Lung (tissue), 11 donors: ENCODE measurements at regions not wholly inside any gene's neighbourhood (a gene's known extent, or its start where the extent isn't known, plus 50 kb on each side); places are given as distances from the start of the nearest gene placed in this dataset.
"Not testable (repeated sequence)": the region's sequence is repeated elsewhere in the genome, so short reads cannot be mapped to it uniquely, and the experiment has no call there.

Experiments used
- ATAC-seq: fragments of 200-7000 bp; cut with Tn5 transposase; one replicate; pipeline ENCODE4 v1.9.1; 2020; ENCODE audit warnings: moderate number of reproducible peaks; ENCODE audit not compliant: insufficient read depth, low FRiP score
- DNase-seq, 3 donors: peaks; one replicate each; pipeline ENCODE4 v3.0.0-alpha.2; 2013 to 2017
- H3K27ac ChIP-seq, 2 donors: one replicate each; pipeline ENCODE4 v1.5.1; 2013; ENCODE audit warnings: mild to moderate bottlenecking in 2 of 2, moderate library complexity in 2 of 2, control low read depth in 1 of 2, inconsistent platforms in 1 of 2, low read depth in 1 of 2, low read length in 1 of 2
- H3K27me3 ChIP-seq, 3 donors: one replicate each; pipeline ENCODE4 v1.5.1; 2013; ENCODE audit warnings: low read length in 2 of 3; ENCODE audit not compliant: control insufficient read depth in 3 of 3, insufficient read depth in 3 of 3
- H3K36me3 ChIP-seq, 4 donors: one replicate each; pipeline ENCODE4 v1.5.1; 2013; ENCODE audit warnings: low read length in 4 of 4, mild to moderate bottlenecking in 1 of 4, moderate library complexity in 1 of 4; ENCODE audit not compliant: control insufficient read depth in 4 of 4, insufficient read depth in 4 of 4
- H3K4me1 ChIP-seq, 5 donors: one replicate each; pipeline ENCODE4 v1.5.1; 2013; ENCODE audit warnings: low read length in 5 of 5, mild to moderate bottlenecking in 2 of 5, moderate library complexity in 1 of 5; ENCODE audit not compliant: control insufficient read depth in 5 of 5, insufficient read depth in 5 of 5
- H3K4me3 ChIP-seq: one replicate; pipeline ENCODE4 v1.5.1; 2013; ENCODE audit warnings: mild to moderate bottlenecking, control low read depth, moderate library complexity
- H3K9ac ChIP-seq, 2 donors: one replicate each; pipeline ENCODE4 v1.5.1; 2013; ENCODE audit warnings: low read length in 2 of 2, control low read depth in 1 of 2; ENCODE audit not compliant: insufficient read depth in 1 of 2
- H3K9me3 ChIP-seq, 4 donors: one replicate each; pipeline ENCODE4 v1.5.1; 2013; ENCODE audit warnings: low read length in 3 of 4, mild to moderate bottlenecking in 1 of 4, moderate library complexity in 1 of 4; ENCODE audit not compliant: control insufficient read depth in 4 of 4, insufficient read depth in 3 of 4
- CTCF ChIP-seq: IDR thresholded peaks from 2 replicates; pipeline ENCODE4 v1.5.1; 2012; ENCODE audit warnings: mild to moderate bottlenecking; ENCODE audit errors: control extremely low read depth, extremely low read depth
- WGBS, 2 donors: extraction: QIAGEN DNeasy Blood & Tissue Kit; methylation state at CpG; one replicate each; pipeline ENCODE4 v1.1.7; 2013; 5-methylcytosine and 5-hydroxymethylcytosine counted together
- donor health status: control.
- donor health status: control.
- donor health status: Bipolar disorder and iron deficiency.
- donor health status: healthy.
- donor health status: DM: yes; HTN: yes; CAD: no.

GRCh38 chr20:29311046-29311445, 1946.4 kb upstream of the DEFB115 start:
- not testable (repeated sequence) for H3K27me3 ChIP-seq, H3K27ac ChIP-seq, ATAC-seq, DNase-seq, H3K9ac ChIP-seq, H3K4me1 ChIP-seq, H3K4me3 ChIP-seq, H3K36me3 ChIP-seq
- 64 to 85% methylated on average over 16 of the region's 16 CpGs for WGBS, 2 donors
- H3K9me3 ChIP-seq: peaks cover 0 to 16% (median 7%) of the 10 kb centered on the region in 4 donors

- not testable (repeated sequence) for H3K27me3 ChIP-seq, H3K9ac ChIP-seq, H3K4me3 ChIP-seq, H3K4me1 ChIP-seq, DNase-seq, ATAC-seq, H3K27ac ChIP-seq, H3K36me3 ChIP-seq
- WGBS, 2 donors: 62 to 71% methylated on average over 8 of the region's 8 CpGs
- peaks cover 0 to 16% (median 6%) of the 10 kb centered on the region in 4 donors for H3K9me3 ChIP-seq
Measured at GRCh38 chr20:29312679-29313078, 1944.8 kb upstream of the DEFB115 start.

- H3K27me3 ChIP-seq: no peaks in the 10 kb centered on the region
- WGBS, 2 donors: 83 to 89% methylated on average over 17 to 18 of the region's 18 CpGs
- DNase-seq: no peak
- no peak overlapping the region for H3K4me3 ChIP-seq
- no peaks in the 10 kb centered on the region for H3K4me1 ChIP-seq
- no peak overlapping the region for H3K9ac ChIP-seq
- H3K36me3 ChIP-seq: no peaks in the 10 kb centered on the region
- no peak for TF ChIP-seq CTCF
- peaks cover 0 to 16% (median 6%) of the 10 kb centered on the region in 4 donors for H3K9me3 ChIP-seq
- no peak for ATAC-seq
- no peak overlapping the region for H3K27ac ChIP-seq
Measured at GRCh38 chr20:29313481-29313880, 1944.0 kb upstream of the DEFB115 start.

GRCh38 chr20:29314294-29314693, 1943.2 kb upstream of the DEFB115 start:
- Histone ChIP-seq H3K9me3 (peaks cover 0 to 16% (median 9%) of the 10 kb centered on the region in 4 donors), H3K4me3 (no peak overlapping the region), H3K27me3 (no peaks in the 10 kb centered on the region), H3K9ac (no peak overlapping the region), H3K4me1 (no peaks in the 10 kb centered on the region), H3K36me3 (no peaks in the 10 kb centered on the region), H3K27ac (no peak overlapping the region)
- DNase-seq (no peak), ATAC-seq (no peak)
- TF ChIP-seq CTCF: no peak
- WGBS, 2 donors: 84 to 87% methylated on average over 6 of the region's 6 CpGs
